NCI-H748 treated with DMSO at 0.1 percent for 48 hours (cell line): ENCODE measurements at regions not wholly inside any gene's neighbourhood (a gene's known extent, or its start where the extent isn't known, plus 50 kb on each side); places are given as distances from the start of the nearest gene placed in this dataset.

Experiments
- DNase-seq: peaks from one replicate; lab custom pipeline; 2025; lab: John Stamatoyannopoulos, UW

- DNase-seq = no peak
Measured at GRCh38 chr1:63199706-63200335, 122.5 kb upstream of the FOXD3 start.

- no peak for DNase-seq
Measured at GRCh38 chr1:63200676-63201075, 121.7 kb upstream of the FOXD3 start.

- DNase-seq = no peak
Measured at GRCh38 chr1:63203641-63204040, 118.7 kb upstream of the FOXD3 start.

- DNase-seq = no peak
Measured at GRCh38 chr1:63205776-63206175, 116.6 kb upstream of the FOXD3 start.

- no peak for DNase-seq
Measured at GRCh38 chr1:63214553-63214952, 107.8 kb upstream of the FOXD3 start.

GRCh38 chr1:63223426-63223825, 98.9 kb upstream of the FOXD3 start:
- no peak for DNase-seq

GRCh38 chr1:63230722-63231121, 91.6 kb upstream of the FOXD3 start:
- DNase-seq = no peak

GRCh38 chr1:63238721-63239120, 83.6 kb upstream of the FOXD3 start:
- DNase-seq = no peak

- DNase-seq = no peak
Measured at GRCh38 chr1:63245186-63245585, 77.2 kb upstream of the FOXD3 start.

- DNase-seq = no peak
Measured at GRCh38 chr1:63248216-63248615, 74.2 kb upstream of the FOXD3 start.

- DNase-seq = no peak
Measured at GRCh38 chr1:63255153-63255552, 67.2 kb upstream of the FOXD3 start.

GRCh38 chr1:63261736-63262458, 60.5 kb upstream of the FOXD3 start:
- DNase-seq = no peak

- no peak for DNase-seq
Measured at GRCh38 chr1:63262459-63262770, 60.0 kb upstream of the FOXD3 start.

GRCh38 chr1:63264161-63264560, 58.2 kb upstream of the FOXD3 start:
- no peak for DNase-seq

- no peak for DNase-seq
Measured at GRCh38 chr1:63266857-63267256, 55.5 kb upstream of the FOXD3 start.

GRCh38 chr1:63268876-63269275, 53.5 kb upstream of the FOXD3 start:
- DNase-seq = no peak

GRCh38 chr1:63269571-63269970, 52.8 kb upstream of the FOXD3 start:
- DNase-seq = no peak
